Cerebellar cortex (tissue), 1 donor: ENCODE measurements at regions not wholly inside any gene's neighbourhood (a gene's known extent, or its start where the extent isn't known, plus 50 kb on each side); places are given as distances from the start of the nearest gene placed in this dataset.
"Not testable (repeated sequence)": the region's sequence is repeated elsewhere in the genome, so short reads cannot be mapped to it uniquely, and the experiment has no call there.

Experiments used
- DNase-seq: peaks from one replicate; pipeline ENCODE4 v3.0.0-alpha.2; 2015; ENCODE audit warnings: low spot score

DNA sequence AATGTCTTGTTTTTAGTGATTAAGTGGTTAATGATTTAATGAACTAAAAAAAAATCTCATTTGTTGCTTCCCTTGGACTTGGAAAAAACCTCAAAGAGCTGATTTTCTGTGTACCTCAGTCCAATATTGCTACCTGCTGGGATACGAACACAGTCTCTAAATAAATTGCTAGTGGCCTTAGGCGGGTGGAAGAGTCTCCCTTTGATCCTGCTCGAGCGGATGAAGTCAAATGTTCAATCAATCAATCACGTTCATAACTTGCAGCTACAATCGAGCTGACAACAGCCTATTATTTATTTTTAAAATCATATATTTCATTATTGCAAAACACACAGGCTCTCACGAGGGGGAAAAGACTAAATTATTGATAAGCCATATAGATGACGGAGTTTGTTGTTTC, 57.3 kb upstream of the HABP2 start:
- no peak for DNase-seq

DNA sequence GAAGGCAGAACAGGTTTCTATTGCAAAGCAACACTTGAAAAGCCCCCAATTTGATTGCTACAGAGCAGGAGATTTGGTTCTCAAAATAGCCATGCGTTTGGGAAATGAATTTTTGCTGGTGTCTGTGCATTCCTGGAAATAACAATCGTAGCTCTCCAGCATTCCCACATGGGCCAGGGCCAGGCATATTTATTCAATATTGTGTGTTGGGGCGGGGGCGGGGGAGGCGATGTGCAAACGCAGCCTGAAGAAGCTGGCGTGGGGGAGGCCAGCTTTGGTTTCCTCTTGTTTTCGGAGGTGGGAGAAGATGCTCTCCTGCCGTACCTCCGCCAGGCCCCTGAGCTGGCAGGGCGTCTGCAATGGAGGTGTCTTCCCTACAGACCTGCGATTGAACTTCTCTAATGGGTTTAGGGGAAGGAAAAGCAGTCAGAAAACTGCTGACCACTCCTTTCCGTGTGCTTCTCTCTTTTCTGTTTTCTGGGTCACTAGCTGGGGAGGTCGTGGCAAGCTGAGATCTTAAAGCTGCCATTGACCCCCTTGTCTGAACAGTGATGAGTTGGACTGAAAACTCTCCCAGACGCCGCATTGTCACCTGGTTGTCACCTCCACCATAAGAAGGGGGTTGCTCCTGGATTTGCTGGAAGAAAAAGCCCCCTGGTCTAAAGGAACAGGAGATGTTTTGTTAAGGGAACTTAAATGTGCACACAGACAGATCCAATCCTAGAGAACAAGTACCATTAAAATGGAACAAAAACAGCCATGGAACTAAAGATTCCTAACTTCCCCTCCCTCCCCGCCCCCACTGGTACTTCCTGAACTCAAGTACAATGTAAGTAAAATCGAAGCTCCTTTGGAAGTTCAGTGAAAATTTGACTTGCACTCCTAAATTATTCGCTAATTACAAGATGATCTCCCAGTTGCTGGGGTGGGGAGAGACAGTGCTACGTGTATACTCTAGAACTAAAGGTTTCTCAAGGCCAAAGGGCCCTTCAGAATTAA, 56.4 kb upstream of the HABP2 start:
- DNase-seq = no peak

DNA sequence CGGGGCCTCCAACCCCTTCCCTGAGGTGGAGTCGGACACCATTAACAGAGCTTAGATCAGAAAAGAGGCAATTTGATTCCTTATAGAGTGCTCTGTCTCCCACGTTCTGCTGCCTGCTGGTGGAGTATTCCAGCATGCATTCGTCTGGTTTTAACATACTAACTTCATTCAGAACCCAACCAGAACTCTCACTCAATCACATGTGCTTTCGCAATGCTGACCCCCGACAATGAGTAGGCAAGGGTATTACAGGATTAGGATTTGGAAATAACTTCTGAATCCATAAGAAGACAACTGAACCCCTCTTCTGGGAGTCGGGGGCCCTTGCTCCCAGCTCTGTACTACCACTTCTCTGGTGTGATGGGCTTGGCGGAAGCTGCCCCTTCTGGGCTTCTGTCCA, 55.7 kb upstream of the HABP2 start:
- no peak for DNase-seq

DNA sequence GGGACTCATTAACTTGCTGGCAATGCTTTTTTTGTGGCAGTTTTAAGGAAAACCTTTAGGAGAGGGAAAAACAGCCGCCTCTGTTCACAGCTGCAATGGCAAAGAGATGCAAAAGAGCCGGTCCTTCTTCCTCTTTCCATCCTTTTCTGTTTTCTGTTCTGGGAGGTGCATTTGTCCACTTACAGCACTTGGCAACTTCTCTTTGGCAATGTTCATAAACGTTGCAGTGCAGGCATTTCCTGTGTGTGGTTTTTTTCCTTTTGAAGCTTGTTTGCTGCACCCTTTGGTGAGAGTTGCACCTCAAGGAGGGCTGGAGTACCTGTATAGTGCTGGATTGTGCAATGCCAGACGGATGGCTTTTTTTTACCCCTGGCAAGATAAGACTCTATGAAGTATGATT, 53.9 kb upstream of the HABP2 start:
- DNase-seq = no peak

DNA sequence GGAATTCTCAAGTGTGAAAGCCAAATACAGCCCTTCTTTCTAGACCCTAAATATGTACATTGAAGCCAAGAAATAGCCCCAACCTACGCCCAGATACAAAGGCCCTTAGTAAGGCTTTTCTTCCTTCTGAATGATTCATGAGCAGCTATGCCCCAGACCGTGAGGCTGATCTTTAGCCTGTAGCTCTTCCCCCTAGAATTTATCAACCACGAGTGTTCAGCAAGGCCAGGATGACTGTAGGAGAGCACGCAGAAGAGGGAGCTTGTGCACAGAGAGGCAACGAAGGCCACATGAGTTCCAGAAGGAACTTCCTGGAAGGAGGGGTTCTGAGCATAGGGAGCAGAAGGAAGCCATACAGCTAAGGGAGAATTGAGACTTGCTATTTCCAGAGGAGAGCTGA, 53.0 kb upstream of the HABP2 start:
- DNase-seq = no peak

DNA sequence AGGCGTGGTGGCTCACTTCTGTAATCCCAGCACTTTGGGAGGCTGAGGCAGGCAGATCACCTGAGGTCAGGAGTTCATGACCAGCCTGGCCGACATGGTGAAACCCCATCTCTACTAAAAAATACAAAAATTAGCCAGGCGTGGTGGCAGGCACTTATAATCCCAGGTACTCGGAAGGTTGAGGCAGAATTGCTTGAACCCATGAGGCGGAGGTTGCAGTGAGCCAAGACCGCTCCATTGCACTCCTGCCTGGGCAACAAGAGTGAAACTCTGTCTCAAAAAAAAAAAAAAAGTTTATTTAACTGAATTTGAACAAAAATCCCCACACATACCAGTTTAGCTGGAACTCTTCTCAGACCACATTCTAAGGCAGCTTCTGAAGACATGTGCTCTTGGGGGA, 51.8 kb upstream of the HABP2 start:
- DNase-seq = not testable (repeated sequence)
